ENCODE measurements at regions not wholly inside any gene's neighbourhood (a gene's known extent, or its start where the extent isn't known, plus 50 kb on each side); places are given as distances from the start of the nearest gene placed in this dataset.
"Not testable (repeated sequence)": the region's sequence is repeated elsewhere in the genome, so short reads cannot be mapped to it uniquely, and the experiment has no call there.

DNA sequence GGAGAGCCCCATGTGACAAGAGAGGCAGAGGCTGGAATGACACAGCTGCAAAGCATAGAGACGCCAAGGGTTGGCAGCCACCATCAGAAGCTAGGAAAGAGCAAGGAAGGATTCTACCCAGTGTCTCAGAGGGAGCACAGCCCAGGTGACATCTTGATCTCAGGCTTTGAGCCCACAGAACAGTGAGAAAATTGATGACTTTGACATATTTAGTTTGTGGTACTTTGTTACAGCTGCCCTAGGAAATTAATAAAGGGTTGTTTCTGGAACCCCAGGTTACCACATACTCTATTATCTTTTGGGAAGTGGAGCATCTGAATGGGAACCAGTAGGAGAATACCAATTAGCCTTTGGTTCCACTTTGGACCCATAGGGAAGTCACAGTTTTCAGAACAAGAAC is 231.7 kb downstream of the ZNF621 start:
- no peak for DNase-seq

DNA sequence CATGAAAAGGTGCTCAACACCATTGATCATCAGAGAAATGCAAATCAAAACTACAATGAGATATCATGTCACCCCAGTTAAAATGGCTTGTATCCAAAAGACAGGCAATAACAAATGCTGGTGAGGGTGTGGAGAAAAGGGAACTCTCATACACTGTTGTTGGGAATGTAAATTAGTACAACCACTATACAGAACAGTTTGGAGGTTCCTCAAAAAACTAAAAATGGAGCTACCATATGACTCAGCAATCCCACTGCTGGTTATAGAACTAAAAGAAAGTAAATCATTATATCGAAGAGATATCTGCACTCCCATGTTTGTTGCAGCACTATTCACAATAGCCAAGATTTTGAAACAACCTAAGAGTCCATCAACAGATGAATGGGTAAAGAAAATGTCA is 238.0 kb downstream of the ZNF621 start:
- not testable (repeated sequence) for DNase-seq

DNA sequence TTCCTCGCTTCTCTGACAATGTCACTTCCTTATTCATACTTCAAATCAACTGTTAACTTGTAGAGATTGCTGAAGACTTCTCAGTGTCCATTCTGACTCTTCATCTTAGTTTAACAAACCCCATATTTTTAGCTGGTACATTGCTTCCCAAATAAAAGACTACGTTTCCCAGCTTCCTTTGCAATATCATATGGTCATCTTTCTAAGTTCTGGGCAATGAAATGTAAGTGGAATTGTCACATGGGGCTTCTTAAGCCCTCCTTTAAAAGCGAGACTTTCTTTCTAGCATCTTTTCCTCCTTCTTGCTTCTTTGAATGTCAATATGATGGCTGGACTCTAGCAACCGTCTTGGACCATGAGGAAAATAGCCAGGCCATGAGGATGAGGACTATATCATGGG is 239.0 kb downstream of the ZNF621 start:
- DNase-seq = no peak

DNA sequence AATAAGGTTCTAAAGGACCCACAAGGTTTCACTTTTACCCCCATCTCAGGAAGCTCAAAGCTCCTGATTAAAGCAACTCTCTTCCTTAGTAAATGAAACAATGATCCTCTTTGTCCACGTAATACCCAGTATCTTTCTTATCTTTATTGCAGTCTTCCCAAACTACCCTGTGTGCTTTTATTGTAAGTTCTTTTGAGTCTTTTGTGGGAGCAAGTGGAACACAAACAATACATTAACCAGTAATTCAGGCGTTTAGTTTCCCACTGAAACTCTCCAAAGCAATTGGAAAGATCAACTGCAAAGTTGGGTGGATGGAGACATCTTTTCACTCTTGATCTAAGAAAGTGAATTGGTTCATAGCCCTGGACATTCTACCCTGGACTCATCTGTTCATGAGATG is 240.0 kb downstream of the ZNF621 start:
- DNase-seq = no peak

DNA sequence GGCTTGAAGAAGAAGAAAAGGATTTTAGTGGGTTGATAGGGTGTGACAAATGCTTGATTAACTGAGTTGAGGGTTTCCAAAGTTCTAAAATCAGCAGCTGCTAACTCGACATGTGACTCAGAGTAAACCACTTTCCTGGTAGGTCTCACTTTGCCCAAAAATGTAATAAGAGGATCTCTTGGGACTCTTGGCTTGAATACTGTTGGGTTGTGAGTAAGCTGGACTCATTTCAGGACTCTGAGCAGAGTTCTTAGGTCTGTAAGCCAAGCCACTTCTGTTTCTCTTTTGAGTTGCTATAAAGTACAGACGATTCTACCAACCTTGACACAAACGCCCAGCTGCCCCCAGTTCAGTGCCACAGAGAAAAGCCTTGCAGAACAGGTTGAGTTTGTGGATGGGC is 241.1 kb downstream of the ZNF621 start:
- DNase-seq = no peak

DNA sequence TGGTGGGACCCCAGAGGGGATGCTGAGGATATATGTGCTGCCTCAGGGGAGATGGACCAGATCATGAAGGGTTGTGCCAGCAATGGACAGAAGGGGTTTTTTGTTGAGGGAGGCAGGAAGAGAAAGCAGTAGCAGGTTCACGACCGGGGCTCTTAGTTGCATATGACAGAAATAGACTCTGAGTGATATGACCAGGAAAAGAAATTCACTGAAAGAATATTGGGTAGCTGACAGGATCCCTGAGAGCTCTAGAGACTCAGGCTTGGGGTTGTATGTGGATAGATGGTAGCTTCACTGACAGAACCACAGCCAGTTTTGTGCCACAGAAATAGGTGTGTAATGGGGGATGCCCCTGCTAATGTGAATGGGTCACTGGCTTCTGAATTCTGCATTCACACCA is 241.6 kb downstream of the ZNF621 start:
- DNase-seq = no peak

DNA sequence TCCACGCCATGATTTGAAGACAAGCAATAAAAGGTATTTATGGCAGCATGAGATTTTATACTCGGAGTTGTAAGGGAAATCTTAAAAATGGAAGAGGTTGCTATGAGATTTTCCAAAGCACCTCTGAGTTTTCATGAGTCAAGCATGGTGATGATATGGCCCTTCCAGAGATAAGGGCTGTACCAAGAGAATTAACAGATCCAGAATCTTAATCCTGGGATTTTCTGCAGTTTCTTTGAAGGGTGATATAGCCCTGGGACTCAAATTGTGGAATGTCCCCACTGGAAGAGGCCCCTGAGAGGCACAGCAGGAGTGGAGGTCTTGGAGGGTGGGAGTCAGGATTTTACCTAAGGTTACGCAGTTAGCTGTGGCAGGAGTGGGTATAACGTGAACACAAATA is 243.3 kb downstream of the ZNF621 start:
- no peak for DNase-seq

DNA sequence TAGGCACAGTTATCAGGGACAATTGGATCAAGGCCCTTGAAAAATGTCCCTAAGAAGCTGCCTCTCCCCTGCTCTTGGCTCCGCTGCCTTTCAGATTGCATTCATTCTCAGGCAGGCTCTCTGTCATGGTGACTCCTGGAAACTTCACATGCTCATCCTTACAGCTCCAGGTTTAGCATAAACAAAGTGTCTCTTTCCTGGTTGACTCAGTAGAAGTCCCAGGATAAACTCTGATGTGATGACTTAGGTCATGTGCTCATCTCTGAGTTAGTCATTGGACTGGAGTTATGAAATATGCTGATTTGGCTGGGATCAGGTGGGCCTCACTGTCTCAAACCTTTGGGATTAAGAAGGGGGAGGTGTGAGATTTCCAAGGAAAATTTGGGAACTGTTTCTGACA is 243.8 kb downstream of the ZNF621 start:
- no peak for DNase-seq

DNA sequence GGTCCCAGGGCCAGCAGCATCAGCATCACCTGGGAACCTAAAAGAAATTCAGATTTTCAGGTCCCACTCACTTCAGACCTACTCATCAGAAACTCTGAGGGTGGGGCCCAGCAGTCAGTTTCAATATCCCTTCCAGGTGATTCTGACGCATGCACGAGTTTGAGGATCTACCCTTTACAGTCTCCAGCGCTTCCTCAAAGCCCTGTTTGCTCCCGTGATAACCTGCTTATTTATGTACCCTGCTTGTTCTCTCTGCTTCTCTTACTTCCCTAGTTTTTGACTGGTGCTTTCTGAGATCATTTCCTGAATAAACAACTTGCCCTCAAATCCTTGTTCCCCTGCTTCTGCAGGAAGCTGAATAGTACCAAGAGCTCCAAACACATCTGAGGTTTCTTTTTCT is 245.3 kb downstream of the ZNF621 start:
- no peak for DNase-seq

DNA sequence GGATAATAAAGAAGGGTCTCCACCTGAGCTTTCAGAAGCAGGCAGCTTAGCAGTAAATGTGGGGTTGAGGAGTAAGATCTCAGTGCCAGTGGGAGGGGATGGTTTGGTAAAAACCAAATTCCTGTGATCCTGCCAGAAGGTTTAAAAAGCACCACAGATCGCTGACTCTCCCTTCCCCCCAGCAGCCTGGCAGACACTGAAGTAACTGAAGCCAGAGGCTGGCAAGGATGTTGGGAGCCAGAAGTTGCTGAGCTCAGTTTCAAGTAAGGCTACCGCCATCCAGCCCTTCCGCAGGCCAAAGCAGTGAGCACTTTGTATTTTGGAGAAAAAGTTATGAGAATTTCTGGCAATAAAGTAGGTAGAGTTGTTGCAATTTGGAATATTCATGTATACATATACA is 246.4 kb downstream of the ZNF621 start:
- DNase-seq = no peak

DNA sequence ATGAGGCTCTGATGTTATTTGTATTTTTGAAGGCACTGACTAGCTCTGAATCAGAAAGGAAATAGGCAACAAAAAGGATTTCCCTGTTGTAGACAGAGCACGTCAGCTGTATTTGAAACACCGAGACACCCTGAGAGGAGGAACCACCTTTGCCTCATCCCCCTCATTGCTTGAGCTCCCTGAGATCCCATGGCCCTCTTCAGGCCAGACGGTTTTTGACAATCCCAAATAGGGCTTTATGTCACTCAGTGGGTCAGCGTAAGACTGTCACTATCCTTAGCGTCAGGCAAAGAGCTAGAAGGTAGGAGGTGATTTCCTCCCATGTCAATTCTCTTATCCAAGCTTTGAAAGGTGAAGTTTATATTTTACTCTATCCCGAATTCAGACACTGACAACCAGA is 254.3 kb downstream of the ZNF621 start:
- no peak for DNase-seq

DNA sequence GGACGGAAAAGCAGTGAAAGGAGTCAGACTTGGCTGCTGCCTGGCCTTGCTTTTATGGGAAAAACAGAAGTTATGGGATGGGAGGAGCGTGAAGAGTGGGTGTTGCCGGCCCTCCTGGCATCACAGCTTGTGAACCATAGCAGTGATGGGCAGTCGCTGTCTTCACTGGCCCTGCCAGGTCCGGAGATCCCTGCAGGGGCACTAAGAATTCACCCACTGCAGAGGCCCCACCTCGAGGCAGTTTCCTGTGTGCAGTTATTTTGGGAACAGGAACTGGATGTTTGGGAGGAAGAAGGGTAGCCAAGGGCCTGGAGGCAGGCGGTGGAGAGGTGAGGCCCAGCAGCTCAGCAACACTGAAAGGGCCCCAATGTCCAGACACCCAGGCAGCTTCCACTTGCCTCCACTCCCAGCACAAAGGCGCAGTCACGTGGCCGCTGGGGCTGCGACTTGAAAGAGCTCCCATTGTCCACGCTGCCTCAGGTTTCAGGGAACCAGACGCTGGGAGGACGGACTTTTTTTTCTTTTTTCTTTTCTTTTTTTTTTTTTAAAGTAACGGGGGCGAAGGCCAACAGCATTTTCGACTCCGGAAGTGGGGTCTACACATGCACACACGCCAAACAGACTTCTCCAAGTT is 255.6 kb downstream of the ZNF621 start:
- no peak for DNase-seq

DNA sequence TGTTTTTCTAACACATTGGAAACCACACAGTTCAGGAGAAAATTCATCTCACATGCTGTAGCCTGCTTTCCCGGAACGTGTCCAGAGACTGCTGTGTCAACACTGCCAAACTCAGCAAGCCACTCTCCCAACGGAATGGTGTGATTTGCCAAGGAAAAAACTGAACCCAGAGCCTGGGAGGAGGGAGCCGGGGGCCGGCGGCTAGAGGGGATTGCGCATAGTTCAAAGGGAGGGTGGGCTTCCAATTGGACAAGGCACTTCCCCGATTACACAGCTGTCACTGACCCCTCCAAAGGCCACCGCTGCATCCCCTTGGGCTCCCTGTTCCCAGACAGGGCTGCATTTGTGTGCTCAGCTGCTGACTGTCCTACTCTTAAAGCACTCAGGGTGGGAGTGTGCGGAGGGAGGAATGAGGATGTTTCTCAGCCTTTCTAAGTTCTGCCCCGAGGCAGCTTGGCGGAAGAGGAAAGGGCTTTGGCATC is 256.2 kb downstream of the ZNF621 start:
- DNase-seq = no peak

DNA sequence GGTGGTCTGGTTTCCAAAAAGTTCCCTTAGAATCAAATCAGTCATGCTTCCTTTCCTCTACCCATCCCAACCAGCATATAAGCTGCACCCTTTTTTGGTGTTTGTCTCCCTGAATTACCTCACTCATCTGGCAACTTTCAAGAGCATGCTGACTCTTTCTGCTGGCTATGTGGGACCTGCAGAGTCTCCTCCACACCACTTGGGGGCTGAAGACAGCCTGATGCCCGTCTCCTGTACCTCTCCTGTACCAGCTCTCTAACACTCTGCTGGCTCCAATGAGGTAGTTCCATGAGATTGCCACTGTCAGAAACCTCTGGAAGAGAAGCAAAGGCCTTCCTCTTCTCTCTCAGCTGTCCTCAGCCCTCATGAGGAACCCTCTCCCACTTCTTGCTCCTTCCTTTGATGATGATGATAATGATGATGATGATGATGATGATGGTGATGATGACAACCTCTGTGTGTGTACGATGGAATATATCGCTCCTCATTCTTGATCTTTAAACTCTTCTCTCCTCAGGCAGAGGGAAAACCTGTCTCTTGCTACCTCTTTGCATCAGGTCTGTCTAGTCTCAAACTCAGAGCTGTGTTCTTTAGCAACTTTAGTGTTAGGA is 257.5 kb downstream of the ZNF621 start:
- no peak for DNase-seq

DNA sequence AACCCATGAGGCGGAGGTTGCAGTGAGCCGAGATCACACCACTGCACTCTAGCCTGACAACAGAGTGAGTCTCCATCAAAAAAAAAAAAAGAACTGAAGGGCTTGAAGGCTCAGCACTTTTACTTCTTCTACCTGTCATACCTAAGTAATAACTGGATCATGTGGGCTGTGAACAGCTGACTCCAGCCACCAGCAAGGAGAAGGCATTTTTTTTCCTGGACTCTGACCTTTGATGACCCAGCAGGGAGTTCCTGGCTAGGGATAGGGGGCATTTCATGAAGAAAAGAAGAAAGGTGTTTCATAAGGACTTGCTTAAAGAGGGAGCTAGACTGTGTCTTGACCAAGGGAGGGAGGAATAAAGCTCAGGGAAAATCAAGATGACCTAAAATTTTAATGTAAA is 266.0 kb downstream of the ZNF621 start:
- DNase-seq = no peak

DNA sequence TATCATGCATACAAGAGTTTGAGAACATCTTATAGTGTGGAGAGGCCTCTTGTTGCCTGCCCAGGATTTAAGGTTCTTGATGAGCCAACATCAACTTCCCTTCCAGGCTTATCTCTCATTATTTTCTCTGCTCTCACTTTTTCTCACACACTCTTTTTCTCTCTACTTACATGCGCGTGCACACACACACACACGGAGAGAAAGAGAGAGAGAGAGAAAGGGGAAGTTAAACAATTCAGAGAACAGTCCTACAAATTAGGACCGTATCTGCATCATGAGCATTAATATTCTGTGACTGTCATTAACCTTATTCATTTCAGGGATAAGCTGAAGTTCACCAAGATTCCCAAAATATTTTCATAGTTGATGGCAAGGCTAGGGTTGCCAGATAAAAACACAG is 269.0 kb downstream of the ZNF621 start:
- DNase-seq = no peak

DNA sequence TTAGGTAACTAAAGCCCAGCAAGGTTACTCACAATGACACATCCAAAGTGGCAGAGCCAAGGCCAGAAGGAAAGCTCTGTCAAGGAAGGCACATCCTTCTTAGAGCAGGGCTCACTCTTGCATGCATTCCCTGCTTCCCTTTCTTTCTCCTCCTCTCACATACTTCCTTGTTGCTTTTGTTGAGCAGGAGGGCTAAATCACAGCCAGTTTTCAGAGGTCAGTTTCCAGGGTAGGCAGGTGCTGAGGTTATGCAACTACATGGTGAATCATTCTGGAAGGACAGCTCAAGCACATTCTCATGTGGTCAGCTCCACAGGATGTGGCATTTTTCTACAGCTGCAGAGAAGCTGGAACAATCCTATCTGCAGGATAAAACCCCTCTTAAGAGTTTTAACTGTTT is 275.6 kb downstream of the ZNF621 start:
- DNase-seq = no peak

DNA sequence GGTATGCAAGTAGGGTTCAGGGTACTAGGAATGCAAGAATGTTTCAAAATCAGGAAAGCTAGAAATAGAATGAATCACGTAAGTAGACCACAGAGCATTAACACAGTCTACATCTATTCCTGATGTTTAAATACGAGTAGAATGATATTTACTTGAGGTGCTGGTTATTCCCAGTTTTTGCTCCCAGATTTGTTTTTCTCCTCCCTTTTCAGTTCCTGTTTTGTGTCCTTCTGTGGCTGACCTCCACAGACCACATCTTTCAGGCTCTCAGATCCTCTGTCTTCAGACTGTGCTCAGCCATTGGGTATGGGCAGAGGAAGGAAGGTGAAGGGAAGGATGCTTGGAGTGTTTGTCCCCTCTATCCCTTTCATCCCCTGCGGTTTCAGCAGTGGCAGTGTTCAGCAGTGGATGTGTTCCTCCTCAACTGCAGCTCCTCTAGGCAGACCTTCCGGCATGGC is 276.6 kb downstream of the ZNF621 start:
- no peak for DNase-seq

DNA sequence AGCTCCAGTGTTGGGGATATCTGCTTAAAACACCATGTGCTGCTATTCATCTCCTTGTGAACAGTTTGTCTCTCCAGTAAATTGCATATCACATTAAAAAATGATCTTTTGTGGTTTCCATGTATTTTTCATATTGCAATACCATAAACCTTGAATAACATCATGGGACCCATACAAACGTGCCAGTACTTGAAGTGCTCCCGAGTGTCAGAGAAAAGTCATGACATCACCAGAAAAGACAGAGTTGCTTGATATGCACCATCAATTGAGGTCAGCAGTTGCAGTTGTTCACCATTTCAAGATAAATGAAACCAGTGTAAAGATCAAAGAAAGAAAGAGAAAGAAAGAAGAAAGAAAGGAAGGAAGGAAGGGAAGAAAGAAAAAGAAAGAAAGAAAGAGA is 278.6 kb downstream of the ZNF621 start:
- DNase-seq = no peak

DNA sequence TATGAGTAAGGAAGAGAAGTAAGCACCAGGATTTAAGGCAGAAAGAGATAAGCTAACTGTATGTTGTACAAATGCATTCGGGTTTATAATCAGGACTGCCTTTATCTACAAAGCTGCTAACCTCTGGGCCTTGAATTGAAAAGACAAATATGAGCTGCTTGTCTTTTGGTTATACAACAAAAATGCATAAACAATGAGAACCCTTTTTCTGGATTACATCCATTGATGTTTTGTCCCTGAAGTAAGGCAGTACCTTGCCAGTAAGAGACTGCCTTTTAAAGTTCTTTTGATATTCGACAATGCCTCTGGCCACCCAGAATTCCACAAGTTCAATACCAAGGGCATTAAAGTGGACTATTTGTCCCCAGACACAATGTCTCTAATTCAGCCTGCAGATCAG is 280.7 kb downstream of the ZNF621 start:
- no peak for DNase-seq

DNA sequence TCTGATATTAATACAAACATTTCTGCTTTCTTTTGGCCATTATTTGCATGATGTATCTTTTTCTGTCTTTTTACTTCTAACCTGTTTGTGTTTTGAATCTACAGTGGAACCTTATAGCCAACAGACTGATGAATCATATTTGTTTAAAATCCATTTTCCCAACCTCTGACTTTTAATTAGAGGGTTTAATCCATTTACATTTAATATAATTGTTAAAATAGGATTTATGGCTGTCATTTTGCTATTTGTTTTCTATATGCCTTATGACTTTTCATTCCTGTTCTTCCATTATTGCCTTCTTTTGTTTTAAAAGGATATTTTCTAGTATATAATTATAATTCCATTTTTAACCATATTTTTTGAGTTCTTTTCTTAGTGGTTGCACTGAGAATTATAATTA is 286.1 kb downstream of the ZNF621 start:
- DNase-seq = no peak

DNA sequence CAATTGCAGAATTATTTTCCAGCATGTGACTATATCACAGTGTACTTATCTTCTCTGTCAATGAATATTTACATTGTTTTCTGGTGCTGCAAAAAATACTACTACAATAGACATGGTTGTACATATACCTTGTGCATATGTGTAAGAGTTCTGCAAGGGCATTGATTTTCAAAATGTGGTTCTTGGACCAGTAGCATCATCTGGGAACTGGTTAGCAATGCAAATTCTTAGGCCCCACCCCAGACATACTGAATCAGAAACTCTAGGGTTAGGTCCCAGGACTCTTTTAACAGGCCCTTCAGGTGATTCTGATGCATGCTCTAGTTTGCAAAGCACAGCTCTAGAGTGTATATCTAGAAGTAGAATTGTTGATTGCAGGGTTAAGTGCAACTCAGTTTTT is 292.3 kb downstream of the ZNF621 start:
- DNase-seq = no peak

DNA sequence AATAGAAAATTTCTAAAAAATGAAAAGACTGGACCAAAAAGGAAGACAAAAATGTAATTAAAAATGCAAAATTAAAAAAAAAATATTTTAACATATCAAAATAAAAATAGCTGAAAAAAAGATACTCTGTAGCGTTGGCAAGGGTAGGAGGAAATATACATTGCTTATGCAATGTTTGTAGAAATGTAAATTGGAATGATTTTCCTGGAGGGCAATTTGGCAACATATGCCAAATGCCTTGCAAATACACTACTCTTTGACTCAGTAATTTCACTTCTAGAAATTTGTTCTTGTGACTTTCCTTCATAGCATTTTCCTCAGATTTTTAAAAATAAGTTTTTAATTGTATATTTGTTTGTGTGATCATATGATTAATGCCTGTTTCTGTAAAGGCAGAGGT is 296.6 kb downstream of the ZNF621 start:
- no peak for DNase-seq

DNA sequence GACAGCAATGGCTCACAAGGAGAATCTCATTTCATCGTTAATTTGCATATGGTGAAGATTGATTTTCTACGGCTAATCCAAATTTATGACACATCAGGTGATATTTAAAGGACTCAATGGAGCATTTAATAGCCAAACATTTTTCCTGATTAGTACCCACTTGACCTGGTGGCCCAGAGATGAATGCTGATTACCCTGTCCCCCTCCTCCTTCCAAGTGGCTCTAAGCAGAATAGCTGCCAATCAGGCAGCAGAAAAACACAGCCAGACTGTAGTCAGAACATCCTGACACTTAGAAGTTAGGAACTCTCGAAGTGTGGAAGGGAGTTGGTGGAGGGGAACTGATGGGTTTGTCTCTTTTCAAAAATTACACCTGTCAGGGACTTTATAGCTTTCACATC is 302.5 kb downstream of the ZNF621 start:
- no peak for DNase-seq

Measured in stimulated activated CD4-positive, alpha-beta T cell treated with anti-CD3 and anti-CD28 coated beads, Interleukin-12 subunit alpha, Interleukin-12 subunit beta, amount 100 ng/mL, for 4 hours (primary cell).